MCF 10A (cell line): ENCODE measurements at regions not wholly inside any gene's neighbourhood (a gene's known extent, or its start where the extent isn't known, plus 50 kb on each side); places are given as distances from the start of the nearest gene placed in this dataset.

Experiments used
- BruUV-seq: library from RNA; stranded (reverse); fragments of 400-500 nt; replicated peaks from 2 replicates; lab custom pipeline; 2021; lab: Mats Ljungman, UMichigan
- CTCF ChIA-PET: fragments of 300-600 bp; sonication (Branson Sonifier 250); formaldehyde crosslinking; extraction: SDS; loops from one replicate; lab custom pipeline; 2021; ENCODE audit warnings: antibody characterized with exemption, inconsistent platforms; lab: Yijun Ruan, JAX
- POLR2A ChIA-PET: fragments of 300-600, 350-650 bp; sonication (Branson Sonifier 250); formaldehyde crosslinking; extraction: SDS; loops from one replicate; lab custom pipeline; 2020; ENCODE audit warnings: antibody characterized with exemption, inconsistent platforms; lab: Yijun Ruan, JAX
- DNase-seq: peaks from one replicate; pipeline ENCODE4 v3.0.0-alpha.2; 2018; ENCODE audit not compliant: unreplicated experiment
- H3K27ac Mint-ChIP-seq: one replicate; pipeline ENCODE4 v1.8.0; 2022; ENCODE audit warnings: mild to moderate bottlenecking, low read depth, mixed read lengths; ENCODE audit not compliant: unreplicated experiment
- H3K27me3 Mint-ChIP-seq: one replicate; pipeline ENCODE4 v1.8.0; 2022; ENCODE audit warnings: mixed read lengths; ENCODE audit not compliant: insufficient read depth, unreplicated experiment
- H3K36me3 Mint-ChIP-seq: one replicate; pipeline ENCODE4 v1.8.0; 2022; ENCODE audit warnings: mild to moderate bottlenecking, moderate library complexity, mixed read lengths; ENCODE audit not compliant: insufficient read depth, unreplicated experiment
- H3K4me1 Mint-ChIP-seq: one replicate; pipeline ENCODE4 v1.8.0; 2022; ENCODE audit warnings: mixed read lengths; ENCODE audit not compliant: insufficient read depth, unreplicated experiment
- H3K4me3 Mint-ChIP-seq: one replicate; pipeline ENCODE4 v1.8.0; 2022; ENCODE audit warnings: mild to moderate bottlenecking, moderate library complexity, mixed read lengths; ENCODE audit not compliant: unreplicated experiment
- H3K9me3 Mint-ChIP-seq: one replicate; pipeline ENCODE4 v1.8.0; 2022; ENCODE audit warnings: mixed read lengths; ENCODE audit not compliant: unreplicated experiment
- intact Hi-C: fragments of 100-400 bp; cut with micrococcal nuclease; formaldehyde crosslinking; loops from 2 replicates; pipeline ENCODE4 v1.14.1; 2022
- TF ChIP-seq, protein P1 (sequence below): fragments of 200-600 bp; IDR thresholded peaks from one replicate; pipeline ENCODE4 v1.8.0; 2022; ENCODE audit warnings: antibody characterized with exemption, mild to moderate bottlenecking; ENCODE audit not compliant: unreplicated experiment

GRCh38 chr1:36703526-36704208, 221.0 kb upstream of the CSF3R start:
- ChIA-PET CTCF (no interaction called here), POLR2A (no interaction called here)
- no peak overlapping the region for H3K4me3 Mint-ChIP-seq
- H3K27ac Mint-ChIP-seq = no peak overlapping the region
- DNase-seq = peak; percentile 69
- no peaks in the 10 kb centered on the region for H3K36me3 Mint-ChIP-seq
- intact Hi-C loops = loop anchor here (1.0 to 10.0 kb wide), 4 partner anchors 335 to 981 kb away; no protein-coding TSS in a partner anchor
- TF ChIP-seq, protein P1, sequence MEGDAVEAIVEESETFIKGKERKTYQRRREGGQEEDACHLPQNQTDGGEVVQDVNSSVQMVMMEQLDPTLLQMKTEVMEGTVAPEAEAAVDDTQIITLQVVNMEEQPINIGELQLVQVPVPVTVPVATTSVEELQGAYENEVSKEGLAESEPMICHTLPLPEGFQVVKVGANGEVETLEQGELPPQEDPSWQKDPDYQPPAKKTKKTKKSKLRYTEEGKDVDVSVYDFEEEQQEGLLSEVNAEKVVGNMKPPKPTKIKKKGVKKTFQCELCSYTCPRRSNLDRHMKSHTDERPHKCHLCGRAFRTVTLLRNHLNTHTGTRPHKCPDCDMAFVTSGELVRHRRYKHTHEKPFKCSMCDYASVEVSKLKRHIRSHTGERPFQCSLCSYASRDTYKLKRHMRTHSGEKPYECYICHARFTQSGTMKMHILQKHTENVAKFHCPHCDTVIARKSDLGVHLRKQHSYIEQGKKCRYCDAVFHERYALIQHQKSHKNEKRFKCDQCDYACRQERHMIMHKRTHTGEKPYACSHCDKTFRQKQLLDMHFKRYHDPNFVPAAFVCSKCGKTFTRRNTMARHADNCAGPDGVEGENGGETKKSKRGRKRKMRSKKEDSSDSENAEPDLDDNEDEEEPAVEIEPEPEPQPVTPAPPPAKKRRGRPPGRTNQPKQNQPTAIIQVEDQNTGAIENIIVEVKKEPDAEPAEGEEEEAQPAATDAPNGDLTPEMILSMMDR = peak; percentile 94
- BruUV-seq = no TSS peak
- no peaks in the 10 kb centered on the region for H3K4me1 Mint-ChIP-seq
- H3K9me3 Mint-ChIP-seq = no peaks in the 10 kb centered on the region
- H3K27me3 Mint-ChIP-seq = peaks cover 60% of the 10 kb centered on the region

GRCh38 chr1:36702963-36703362, 220.2 kb upstream of the CSF3R start:
- intact Hi-C loops = loop anchor here (1.0 to 10.0 kb wide), 4 partner anchors 335 to 982 kb away; no protein-coding TSS in a partner anchor
- CTCF ChIA-PET = interaction anchor here (0.6 to 0.8 kb wide), 2 partner anchors 822 to 868 kb away, joined by 3 to 6 read pairs; no protein-coding TSS in a partner anchor

GRCh38 chr1:36699113-36699911, 216.6 kb upstream of the CSF3R start:
- no peaks in the 10 kb centered on the region for H3K9me3 Mint-ChIP-seq
- no peak for DNase-seq
- intact Hi-C loops = no loop called here
- no peaks in the 10 kb centered on the region for H3K36me3 Mint-ChIP-seq
- H3K4me3 Mint-ChIP-seq = no peak overlapping the region
- CTCF ChIA-PET = interaction anchor here (0.7 to 0.8 kb wide), 2 partner anchors 17 to 441 kb away, joined by 3 read pairs; no protein-coding TSS in a partner anchor
- BruUV-seq = no TSS peak
- peaks cover 54% of the 10 kb centered on the region for H3K27me3 Mint-ChIP-seq
- no peak overlapping the region for H3K27ac Mint-ChIP-seq
- H3K4me1 Mint-ChIP-seq = no peaks in the 10 kb centered on the region
- POLR2A ChIA-PET = no interaction called here
- TF ChIP-seq, protein P1 = no peak

More at GRCh38 chr1:36702963-36703362, 220.2 kb upstream of the CSF3R start:
- Mint-ChIP-seq H3K27ac (no peak overlapping the region), H3K9me3 (no peaks in the 10 kb centered on the region), H3K36me3 (no peaks in the 10 kb centered on the region), H3K27me3 (peaks cover 67% of the 10 kb centered on the region), H3K4me3 (no peak overlapping the region), H3K4me1 (no peaks in the 10 kb centered on the region)
- no peak for DNase-seq
- TF ChIP-seq, protein P1 = no peak
- BruUV-seq = no TSS peak
- POLR2A ChIA-PET = interaction anchor here (0.6 kb wide), 1 partner anchor 377 kb away, joined by 4 read pairs; no protein-coding TSS in a partner anchor
